Trophoblast cell (in vitro differentiated cells and primary cell): ENCODE measurements at regions not wholly inside any gene's neighbourhood (a gene's known extent, or its start where the extent isn't known, plus 50 kb on each side); places are given as distances from the start of the nearest gene placed in this dataset.
A peak's percentile ranks its signal among the peaks of the same experiment; 100 is the strongest.

Source experiments
- DNase-seq, 2 donors: peaks; one replicate each; pipeline ENCODE4 v3.0.0-alpha.2; 2016
- H2AFZ ChIP-seq: 2 replicates; pipeline ENCODE4 v1.6.1; 2013; ENCODE audit warnings: low read length, moderate library complexity, mild to moderate bottlenecking; ENCODE audit not compliant: insufficient read depth, poor library complexity
- H2AK5ac ChIP-seq: 2 replicates; pipeline ENCODE4 v1.6.1; 2013; ENCODE audit warnings: mild to moderate bottlenecking, low read length
- H2BK120ac ChIP-seq: 2 replicates; pipeline ENCODE4 v1.6.1; 2013; ENCODE audit warnings: low read length, mild to moderate bottlenecking, moderate library complexity; ENCODE audit not compliant: insufficient read depth, poor library complexity
- H2BK12ac ChIP-seq: 2 replicates; pipeline ENCODE4 v1.6.1; 2013; ENCODE audit warnings: mild to moderate bottlenecking, low read length, moderate library complexity
- H2BK5ac ChIP-seq: 2 replicates; pipeline ENCODE4 v1.6.1; 2013; ENCODE audit warnings: low read length, low read depth, moderate library complexity, mild to moderate bottlenecking; ENCODE audit not compliant: poor library complexity
- H3K14ac ChIP-seq: 2 replicates; pipeline ENCODE4 v1.6.1; 2013; ENCODE audit warnings: mild to moderate bottlenecking, low read length
- H3K18ac ChIP-seq: 2 replicates; pipeline ENCODE4 v1.6.1; 2013; ENCODE audit warnings: mild to moderate bottlenecking, low read length
- H3K23ac ChIP-seq: 2 replicates; pipeline ENCODE4 v1.6.1; 2013; ENCODE audit warnings: low read length
- H3K27ac ChIP-seq: 2 replicates; pipeline ENCODE4 v1.5.1; 2013; ENCODE audit warnings: low read depth, mild to moderate bottlenecking, inconsistent platforms, low read length, moderate library complexity
- H3K27me3 ChIP-seq: 2 replicates; pipeline ENCODE4 v1.6.1; 2013; ENCODE audit warnings: inconsistent platforms, mild to moderate bottlenecking, low read length, moderate library complexity; ENCODE audit not compliant: insufficient read depth
- H3K36me3 ChIP-seq, 2 experiments: 1 replicate in 1 of 2; 2 replicates in 1 of 2; pipeline ENCODE4 v1.6.1; 2013; ENCODE audit warnings: low read length in 2 of 2, mild to moderate bottlenecking in 2 of 2, moderate library complexity in 1 of 2; ENCODE audit not compliant: insufficient read depth in 2 of 2, control insufficient read depth in 1 of 2
- H3K4ac ChIP-seq: 2 replicates; pipeline ENCODE4 v1.6.1; 2013; ENCODE audit warnings: low read depth, mild to moderate bottlenecking, low read length, moderate library complexity
- H3K4me1 ChIP-seq, 2 experiments: 1 replicate in 1 of 2; 2 replicates in 1 of 2; pipeline ENCODE4 v1.6.1; 2013; ENCODE audit warnings: low read length in 2 of 2, mild to moderate bottlenecking in 2 of 2, moderate library complexity in 1 of 2; ENCODE audit not compliant: insufficient read depth in 2 of 2, control insufficient read depth in 1 of 2
- H3K4me2 ChIP-seq: 2 replicates; pipeline ENCODE4 v1.6.1; 2013; ENCODE audit warnings: inconsistent platforms, mild to moderate bottlenecking, low read length, moderate library complexity
- H3K4me3 ChIP-seq: 2 replicates; pipeline ENCODE4 v1.5.1; 2013; ENCODE audit warnings: mild to moderate bottlenecking, low read depth, low read length, inconsistent platforms
- H3K79me1 ChIP-seq: one replicate; pipeline ENCODE4 v1.6.1; 2013; ENCODE audit warnings: low read length
- H3K79me2 ChIP-seq: 2 replicates; pipeline ENCODE4 v1.6.1; 2013; ENCODE audit warnings: low read length, mild to moderate bottlenecking; ENCODE audit not compliant: control insufficient read depth, insufficient read depth, poor library complexity
- H3K9ac ChIP-seq: 2 replicates; pipeline ENCODE4 v1.6.1; 2013; ENCODE audit warnings: mild to moderate bottlenecking, low read length
- H3K9me3 ChIP-seq: 2 replicates; pipeline ENCODE4 v1.6.1; 2013; ENCODE audit warnings: low read depth, mild to moderate bottlenecking, control low read depth, inconsistent platforms, low read length; ENCODE audit not compliant: insufficient read depth
- H4K12ac ChIP-seq: 2 replicates; pipeline ENCODE4 v1.6.1; 2013; ENCODE audit warnings: low read depth, mild to moderate bottlenecking, low read length, moderate library complexity
- H4K8ac ChIP-seq: 2 replicates; pipeline ENCODE4 v1.6.1; 2013; ENCODE audit warnings: low read depth, mild to moderate bottlenecking, low read length, moderate library complexity
- H4K91ac ChIP-seq: one replicate; pipeline ENCODE4 v1.6.1; 2013; ENCODE audit warnings: low read depth, mild to moderate bottlenecking, low read length, moderate library complexity
- WGBS: extraction: QIAGEN DNeasy Blood & Tissue Kit; methylation state at CpG from one replicate; pipeline ENCODE4 v1.1.7; 2013; ENCODE audit warnings: missing lambda C conversion rate; ENCODE audit not compliant: insufficient read length, insufficient coverage; ENCODE audit errors: extremely low coverage; 5-methylcytosine and 5-hydroxymethylcytosine counted together

DNA sequence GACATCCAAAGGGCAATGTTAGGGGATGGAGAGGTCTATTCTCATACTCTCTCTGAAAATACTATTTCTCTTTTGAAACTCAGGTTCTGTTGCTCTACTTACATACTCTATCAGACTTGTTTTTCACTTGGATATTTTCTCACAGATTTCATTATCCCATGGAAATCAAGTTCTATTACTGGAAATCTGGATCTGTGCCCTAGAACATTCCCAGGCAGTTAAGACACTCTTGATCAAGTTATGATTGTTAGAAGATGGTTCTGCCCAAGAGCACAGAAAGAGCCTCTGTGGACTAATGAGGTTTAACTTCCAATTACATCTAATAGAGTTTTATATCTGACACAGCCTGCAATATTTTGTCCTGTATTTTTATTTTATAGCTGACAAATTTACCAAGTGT is 591.0 kb upstream of the ATP2B1 start:
- Histone ChIP-seq H4K91ac (no peak overlapping the region), H3K4me1 (peaks cover 2 to 5% of the 10 kb centered on the region in 2 experiments), H2BK12ac (no peak overlapping the region), H3K9me3 (no peaks in the 10 kb centered on the region), H2AFZ (no peak overlapping the region), H3K4ac (no peak overlapping the region), H3K14ac (no peak overlapping the region), H3K27ac (no peak overlapping the region), H4K8ac (no peak overlapping the region), H3K18ac (no peak overlapping the region), H3K4me2 (no peak overlapping the region), H2BK120ac (no peak overlapping the region), H2AK5ac (no peak overlapping the region), H3K79me1 (no peaks in the 10 kb centered on the region), H3K79me2 (no peaks in the 10 kb centered on the region), H4K12ac (no peak overlapping the region), H3K23ac (no peak overlapping the region), H3K4me3 (no peak overlapping the region), H2BK5ac (no peak overlapping the region), H3K36me3 (no peaks in the 10 kb centered on the region), H3K27me3 (no peaks in the 10 kb centered on the region), H3K9ac (no peak overlapping the region)
- no peak for DNase-seq

DNA sequence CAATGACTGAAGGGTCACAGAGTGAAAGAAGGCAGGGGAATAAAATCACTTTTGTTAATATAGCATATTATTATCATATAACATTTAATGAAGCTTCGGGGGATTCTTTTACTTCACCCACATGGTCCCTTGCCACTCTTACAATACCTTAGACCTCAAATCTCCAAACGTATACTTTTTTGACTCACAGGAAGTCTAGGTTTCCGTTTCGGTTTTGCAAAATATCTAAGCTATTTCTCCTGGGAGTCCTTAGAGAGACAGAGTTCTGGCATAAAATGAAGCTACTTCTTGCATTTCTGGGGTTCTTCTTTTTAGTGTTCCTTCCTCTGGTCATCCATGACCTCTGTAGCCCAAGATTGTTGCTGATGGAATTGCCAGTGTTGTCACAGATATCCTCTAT is 590.5 kb upstream of the ATP2B1 start:
- H2AFZ ChIP-seq: no peak overlapping the region
- no CpG with 5 or more reads among the region's 4 CpGs for WGBS
- H3K4me3 ChIP-seq: no peak overlapping the region

DNA sequence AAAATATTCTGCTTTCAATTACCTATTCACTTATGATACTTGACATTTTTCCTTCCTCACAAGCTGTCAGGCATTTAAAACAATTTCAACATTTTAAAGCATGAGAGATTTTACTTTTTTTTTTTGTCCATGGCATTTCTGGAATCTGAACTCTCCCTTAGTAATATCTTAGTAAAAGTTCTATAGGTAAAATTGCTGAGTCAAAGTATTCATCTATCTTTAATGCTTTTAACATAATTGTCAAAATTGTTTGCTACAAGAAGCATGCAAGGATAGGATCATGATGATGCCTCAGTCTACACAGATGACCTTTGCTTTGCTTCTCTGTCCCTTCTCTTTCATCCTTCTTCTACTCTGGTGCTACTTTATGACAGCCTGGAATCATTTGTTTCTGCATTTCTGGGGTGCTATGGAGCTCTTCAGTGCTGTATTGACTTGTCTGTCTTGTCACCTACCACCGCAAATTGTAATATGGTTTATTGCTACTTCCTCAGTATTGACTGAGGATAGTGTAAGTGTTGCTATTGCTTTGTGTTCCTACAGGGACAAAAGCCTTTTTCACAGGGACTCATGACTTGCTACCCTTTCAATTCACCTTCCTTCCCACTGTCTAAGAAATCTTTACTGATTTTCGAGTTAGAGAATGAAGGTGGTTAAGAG is 589.8 kb upstream of the ATP2B1 start:
- Histone ChIP-seq H3K4me3 (no peak overlapping the region), H3K79me1 (no peaks in the 10 kb centered on the region), H2AK5ac (no peak overlapping the region), H3K4me2 (no peak overlapping the region), H3K4me1 (peaks cover 0 to 3% of the 10 kb centered on the region in 2 experiments), H3K79me2 (no peaks in the 10 kb centered on the region), H4K12ac (no peak overlapping the region), H2BK120ac (no peak overlapping the region), H4K8ac (no peak overlapping the region), H3K27me3 (no peaks in the 10 kb centered on the region), H3K9ac (no peak overlapping the region), H3K9me3 (no peaks in the 10 kb centered on the region), H3K27ac (no peak overlapping the region), H3K36me3 (no peaks in the 10 kb centered on the region), H3K4ac (no peak overlapping the region), H3K18ac (no peak overlapping the region), H2BK12ac (no peak overlapping the region), H3K14ac (no peak overlapping the region), H3K23ac (no peak overlapping the region), H4K91ac (no peak overlapping the region), H2AFZ (no peak overlapping the region), H2BK5ac (no peak overlapping the region)
- DNase-seq: peak in 1 of 2 donors; percentile 40
- WGBS: no CpG with 5 or more reads among the region's 2 CpGs

More for the DNA sequence above, 590.5 kb upstream of the ATP2B1 start:
- no peak overlapping the region for H3K18ac ChIP-seq
- H3K79me2 ChIP-seq: no peaks in the 10 kb centered on the region
- no peak overlapping the region for H3K27ac ChIP-seq
- no peak overlapping the region for H3K4ac ChIP-seq
- H3K79me1 ChIP-seq: no peaks in the 10 kb centered on the region
- H4K91ac ChIP-seq: no peak overlapping the region
- H3K14ac ChIP-seq: no peak overlapping the region
- no peak overlapping the region for H3K23ac ChIP-seq
- peaks cover under 1 to 3% of the 10 kb centered on the region in 2 experiments for H3K4me1 ChIP-seq
- H2BK12ac ChIP-seq: no peak overlapping the region
- H3K27me3 ChIP-seq: no peaks in the 10 kb centered on the region
- H4K12ac ChIP-seq: no peak overlapping the region
- no peak overlapping the region for H3K9ac ChIP-seq
- H2AK5ac ChIP-seq: no peak overlapping the region
- H3K36me3 ChIP-seq: no peaks in the 10 kb centered on the region
- no peak overlapping the region for H2BK5ac ChIP-seq
- H3K9me3 ChIP-seq: no peaks in the 10 kb centered on the region
- no peak overlapping the region for H3K4me2 ChIP-seq
- H2BK120ac ChIP-seq: no peak overlapping the region
- peak in 1 of 2 donors; percentile 13 for DNase-seq
- H4K8ac ChIP-seq: no peak overlapping the region

DNA sequence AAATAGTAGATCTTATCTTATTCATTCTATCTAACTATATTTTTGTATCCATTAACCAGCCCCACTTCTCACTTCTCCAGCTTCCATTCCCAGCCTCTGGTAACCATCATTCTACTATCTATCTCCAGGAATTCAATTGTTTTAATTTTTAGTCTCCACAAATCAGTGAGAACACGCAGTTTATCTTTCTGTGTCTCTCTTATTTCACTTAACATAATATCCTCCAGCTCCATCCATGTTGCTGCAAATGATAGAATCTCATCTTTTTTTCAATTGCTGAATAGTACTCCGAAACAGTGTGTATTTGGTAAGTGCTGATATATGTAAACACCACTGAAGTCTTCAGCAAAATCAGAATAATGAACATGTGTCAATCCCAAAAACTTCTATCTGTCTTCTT is 587.2 kb upstream of the ATP2B1 start:
- no peak overlapping the region for H3K9ac ChIP-seq
- H3K23ac ChIP-seq: no peak overlapping the region
- H3K79me1 ChIP-seq: no peaks in the 10 kb centered on the region
- no peak overlapping the region for H2BK5ac ChIP-seq
- no peak overlapping the region for H2BK120ac ChIP-seq
- no peak overlapping the region for H4K12ac ChIP-seq
- H3K79me2 ChIP-seq: no peaks in the 10 kb centered on the region
- no peak overlapping the region for H3K18ac ChIP-seq
- no peak overlapping the region for H4K91ac ChIP-seq
- H3K4me3 ChIP-seq: no peak overlapping the region
- DNase-seq: no peak
- H2AK5ac ChIP-seq: no peak overlapping the region
- H3K4me2 ChIP-seq: no peak overlapping the region
- no peak overlapping the region for H3K4ac ChIP-seq
- no peaks in the 10 kb centered on the region for H3K9me3 ChIP-seq
- no peaks in the 10 kb centered on the region for H3K27me3 ChIP-seq
- no peak overlapping the region for H2BK12ac ChIP-seq
- H2AFZ ChIP-seq: no peak overlapping the region
- no peak overlapping the region for H3K14ac ChIP-seq
- H3K27ac ChIP-seq: no peak overlapping the region
- H4K8ac ChIP-seq: no peak overlapping the region
- H3K4me1 ChIP-seq: peaks cover 0 to 3% of the 10 kb centered on the region in 2 experiments
- no CpG with 5 or more reads among the region's 2 CpGs for WGBS
- H3K36me3 ChIP-seq: no peaks in the 10 kb centered on the region
